Endothelial cell (in vitro differentiated cells): ENCODE measurements at regions not wholly inside any gene's neighbourhood (a gene's known extent, or its start where the extent isn't known, plus 50 kb on each side); places are given as distances from the start of the nearest gene placed in this dataset.

Experiments
- DNase-seq: peaks from one replicate; pipeline ENCODE4 v3.0.0; 2021; ENCODE audit warnings: low spot score
- H3K27ac Mint-ChIP-seq: one replicate; pipeline ENCODE4 v1.8.0; 2021; ENCODE audit warnings: mixed read lengths, inconsistent platforms; ENCODE audit not compliant: unreplicated experiment
- H3K27me3 Mint-ChIP-seq: one replicate; pipeline ENCODE4 v1.8.0; 2021; ENCODE audit warnings: mild to moderate bottlenecking, moderate library complexity, mixed read lengths, inconsistent platforms; ENCODE audit not compliant: unreplicated experiment
- H3K36me3 Mint-ChIP-seq: one replicate; pipeline ENCODE4 v1.8.0; 2021; ENCODE audit warnings: mild to moderate bottlenecking, low read depth, mixed read lengths, inconsistent platforms; ENCODE audit not compliant: unreplicated experiment
- H3K4me1 Mint-ChIP-seq: one replicate; pipeline ENCODE4 v1.8.0; 2021; ENCODE audit warnings: mild to moderate bottlenecking, mixed read lengths, inconsistent platforms; ENCODE audit not compliant: unreplicated experiment
- H3K4me3 Mint-ChIP-seq: one replicate; pipeline ENCODE4 v1.8.0; 2021; ENCODE audit warnings: mild to moderate bottlenecking, mixed read lengths, inconsistent platforms; ENCODE audit not compliant: unreplicated experiment
- H3K9me3 Mint-ChIP-seq: one replicate; pipeline ENCODE4 v1.8.0; 2021; ENCODE audit warnings: mixed read lengths, inconsistent platforms; ENCODE audit not compliant: unreplicated experiment
- CTCF ChIP-seq: fragments of 200-600 bp; sonication (generic); IDR thresholded peaks from one replicate; pipeline ENCODE4 v1.5.0; 2021; ENCODE audit warnings: antibody characterized with exemption; ENCODE audit not compliant: unreplicated experiment

- H3K4me3 Mint-ChIP-seq: no peak overlapping the region
- peaks cover 8% of the 10 kb centered on the region for H3K4me1 Mint-ChIP-seq
- no peak for DNase-seq
- no peaks in the 10 kb centered on the region for H3K9me3 Mint-ChIP-seq
- H3K36me3 Mint-ChIP-seq: peaks cover 4% of the 10 kb centered on the region
- H3K27ac Mint-ChIP-seq: no peak overlapping the region
- peaks cover 4% of the 10 kb centered on the region for H3K27me3 Mint-ChIP-seq
- no peak for TF ChIP-seq CTCF
Measured at GRCh38 chr20:4069751-4070150, 54.4 kb upstream of the RNF24 start.

- no peak for TF ChIP-seq CTCF
- Mint-ChIP-seq H3K36me3 (peaks cover 4% of the 10 kb centered on the region), H3K4me3 (no peak overlapping the region), H3K27ac (no peak overlapping the region), H3K9me3 (no peaks in the 10 kb centered on the region), H3K27me3 (peaks cover 4% of the 10 kb centered on the region), H3K4me1 (peaks cover 9% of the 10 kb centered on the region)
- no peak for DNase-seq
Measured at GRCh38 chr20:4068708-4069107, 53.4 kb upstream of the RNF24 start.

GRCh38 chr20:4067600-4068261 lies 52.4 kb upstream of the RNF24 start:
- Mint-ChIP-seq H3K27ac (no peak overlapping the region), H3K9me3 (no peaks in the 10 kb centered on the region), H3K27me3 (peaks cover 4% of the 10 kb centered on the region), H3K36me3 (peaks cover 4% of the 10 kb centered on the region), H3K4me1 (peaks cover 15% of the 10 kb centered on the region), H3K4me3 (no peak overlapping the region)
- TF ChIP-seq CTCF: no peak
- DNase-seq: no peak

GRCh38 chr20:4066551-4066950 lies 51.2 kb upstream of the RNF24 start:
- H3K4me1 Mint-ChIP-seq: peaks cover 15% of the 10 kb centered on the region

More at GRCh38 chr20:4066551-4066950, 51.2 kb upstream of the RNF24 start:
- no peak overlapping the region for H3K4me3 Mint-ChIP-seq
- no peak overlapping the region for H3K27ac Mint-ChIP-seq
- no peaks in the 10 kb centered on the region for H3K9me3 Mint-ChIP-seq
- H3K36me3 Mint-ChIP-seq: peaks cover 4% of the 10 kb centered on the region
- TF ChIP-seq CTCF: no peak
- DNase-seq: no peak
- peaks cover 8% of the 10 kb centered on the region for H3K27me3 Mint-ChIP-seq
